Esophagus mucosa (tissue), 1 donor: ENCODE measurements at regions not wholly inside any gene's neighbourhood (a gene's known extent, or its start where the extent isn't known, plus 50 kb on each side); places are given as distances from the start of the nearest gene placed in this dataset.

Experiments
- ATAC-seq: fragments of 200-7000 bp; cut with Tn5 transposase; one replicate; pipeline ENCODE4 v1.9.1; 2020
- donor health status: DM: yes; HTN: yes; CAD: no.

- ATAC-seq: no peak
These were observed 61.1 kb upstream of the FLRT2 start for GRCh38 chr14:85468816-85469215.

- ATAC-seq: no peak
These were observed 58.8 kb upstream of the FLRT2 start for GRCh38 chr14:85471156-85471555.

GRCh38 chr14:85471744-85472143 is 58.2 kb upstream of the FLRT2 start:
- no peak for ATAC-seq

- ATAC-seq: no peak
These were observed 55.5 kb upstream of the FLRT2 start for GRCh38 chr14:85474431-85474830.

GRCh38 chr14:85475113-85475512 is 54.8 kb upstream of the FLRT2 start:
- no peak for ATAC-seq

- no peak for ATAC-seq
These were observed 50.6 kb upstream of the FLRT2 start for GRCh38 chr14:85479306-85479705.

- no peak for ATAC-seq
These were observed 50.2 kb upstream of the FLRT2 start for GRCh38 chr14:85479771-85480170.
